Activated T-helper 2 cell treated with anti-CD3 and anti-CD28 coated beads, Interferon-gamma antibody, Interleukin-2, Interleukin-4, amounts not matched to agents 10 μg/mL and 5 μg/mL and 100 μg/mL, durations not matched to agents 14 hours and 24 hours and 36 hours (primary cell): ENCODE measurements at regions not wholly inside any gene's neighbourhood (a gene's known extent, or its start where the extent isn't known, plus 50 kb on each side); places are given as distances from the start of the nearest gene placed in this dataset.

Experiments used
- DNase-seq: peaks from one replicate; pipeline ENCODE4 v3.0.0; 2021; ENCODE audit warnings: low spot score
- H3K27ac Mint-ChIP-seq: one replicate; pipeline ENCODE4 v1.8.0; 2021; ENCODE audit warnings: mixed read lengths
- H3K27me3 Mint-ChIP-seq: one replicate; pipeline ENCODE4 v1.8.0; 2021; ENCODE audit warnings: low read depth, mixed read lengths
- H3K36me3 Mint-ChIP-seq: one replicate; pipeline ENCODE4 v1.8.0; 2021; ENCODE audit warnings: low read depth, mixed read lengths
- H3K4me1 Mint-ChIP-seq: one replicate; pipeline ENCODE4 v1.8.0; 2021; ENCODE audit warnings: low read depth, mixed read lengths
- H3K4me3 Mint-ChIP-seq: one replicate; pipeline ENCODE4 v1.8.0; 2021; ENCODE audit warnings: low read depth, mild to moderate bottlenecking, moderate library complexity, mixed read lengths
- H3K9me3 Mint-ChIP-seq: one replicate; pipeline ENCODE4 v1.8.0; 2021; ENCODE audit warnings: mixed read lengths
- intact Hi-C: fragments of 100-400 bp; cut with micrococcal nuclease; formaldehyde crosslinking; loops from one replicate; pipeline ENCODE4 v1.15.1; 2023

DNA sequence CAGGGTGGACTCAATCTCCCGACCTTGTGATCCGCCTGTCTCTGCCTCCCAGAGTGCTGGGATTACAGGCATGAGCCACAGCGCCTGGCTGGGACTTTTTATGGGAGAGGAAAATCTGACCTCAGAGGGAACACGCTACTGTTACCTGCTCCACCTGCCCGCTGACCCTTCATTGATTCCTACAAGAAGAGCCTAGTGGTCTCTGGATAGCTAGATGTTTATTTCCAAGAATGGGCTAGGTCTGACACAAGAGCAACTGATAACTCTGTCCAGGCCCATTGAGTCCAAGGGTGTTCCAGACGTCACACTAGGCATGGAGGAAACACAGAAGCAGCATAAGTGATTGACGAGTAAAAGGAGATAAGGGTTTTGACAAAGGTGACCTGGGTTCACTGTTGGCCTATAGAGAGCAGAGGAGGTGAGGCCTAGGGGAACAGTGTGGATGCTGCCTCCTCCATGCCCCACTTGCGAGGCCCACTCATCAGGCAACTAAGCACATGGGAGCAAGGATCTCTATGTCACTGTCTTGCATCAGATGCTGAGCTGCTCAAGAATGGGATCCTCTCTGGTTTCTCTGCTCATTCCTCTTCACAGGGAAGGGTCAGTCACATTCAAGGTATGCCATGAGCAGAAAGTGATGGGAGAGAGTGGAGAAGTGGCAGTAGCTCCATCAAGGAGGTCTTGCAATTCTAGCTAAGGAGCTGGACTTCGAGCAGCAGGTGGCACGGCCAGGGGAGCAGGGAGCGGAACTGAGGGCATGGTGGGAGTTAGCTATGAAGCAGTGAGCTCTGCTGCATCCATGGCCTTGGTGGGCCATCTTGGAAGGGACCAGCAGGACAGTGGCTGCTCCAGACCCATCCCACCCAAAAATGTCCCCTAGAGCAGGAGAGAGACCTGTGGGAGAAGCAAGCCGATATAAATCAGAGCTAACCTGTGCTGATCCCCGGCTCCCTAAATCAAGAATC is 145.2 kb downstream of the WSCD1 start:
- Mint-ChIP-seq H3K36me3 (no peaks in the 10 kb centered on the region), H3K9me3 (no peaks in the 10 kb centered on the region), H3K27me3 (peaks cover 18% of the 10 kb centered on the region), H3K4me1 (no peaks in the 10 kb centered on the region), H3K27ac (no peak overlapping the region), H3K4me3 (no peak overlapping the region)
- no peak for DNase-seq
- intact Hi-C loops: no loop called here

DNA sequence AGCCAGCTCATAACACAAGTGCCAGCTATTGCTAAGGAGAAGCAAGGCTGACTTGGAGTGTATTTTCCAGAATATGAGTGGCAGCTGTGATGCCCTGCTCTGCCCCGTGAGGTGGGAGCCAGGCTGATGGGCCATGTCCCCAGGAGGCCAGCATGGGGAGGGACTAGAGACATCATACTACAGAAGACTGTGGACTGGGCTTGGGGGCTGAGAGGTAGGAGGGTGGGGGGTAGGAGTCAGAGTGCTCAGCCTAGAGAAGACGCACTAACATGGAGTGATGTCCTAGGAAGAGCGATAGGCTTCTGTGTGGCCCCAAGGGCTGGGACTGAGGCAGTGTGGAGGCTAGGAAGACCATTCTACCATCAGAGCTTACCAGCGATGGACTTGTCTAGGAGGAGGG is 143.7 kb downstream of the WSCD1 start:
- Mint-ChIP-seq H3K27me3 (peaks cover 12% of the 10 kb centered on the region), H3K9me3 (no peaks in the 10 kb centered on the region), H3K27ac (no peak overlapping the region), H3K4me3 (no peak overlapping the region), H3K36me3 (no peaks in the 10 kb centered on the region), H3K4me1 (no peaks in the 10 kb centered on the region)
- no peak for DNase-seq
- intact Hi-C loops: no loop called here

GRCh38 chr17:6212766-6213165 is 142.6 kb downstream of the WSCD1 start:
- intact Hi-C loops: no loop called here
- H3K4me1 Mint-ChIP-seq: no peaks in the 10 kb centered on the region
- H3K9me3 Mint-ChIP-seq: no peaks in the 10 kb centered on the region
- H3K36me3 Mint-ChIP-seq: no peaks in the 10 kb centered on the region
- peaks cover 6% of the 10 kb centered on the region for H3K27me3 Mint-ChIP-seq
- no peak overlapping the region for H3K4me3 Mint-ChIP-seq
- no peak overlapping the region for H3K27ac Mint-ChIP-seq
- DNase-seq: no peak

DNA sequence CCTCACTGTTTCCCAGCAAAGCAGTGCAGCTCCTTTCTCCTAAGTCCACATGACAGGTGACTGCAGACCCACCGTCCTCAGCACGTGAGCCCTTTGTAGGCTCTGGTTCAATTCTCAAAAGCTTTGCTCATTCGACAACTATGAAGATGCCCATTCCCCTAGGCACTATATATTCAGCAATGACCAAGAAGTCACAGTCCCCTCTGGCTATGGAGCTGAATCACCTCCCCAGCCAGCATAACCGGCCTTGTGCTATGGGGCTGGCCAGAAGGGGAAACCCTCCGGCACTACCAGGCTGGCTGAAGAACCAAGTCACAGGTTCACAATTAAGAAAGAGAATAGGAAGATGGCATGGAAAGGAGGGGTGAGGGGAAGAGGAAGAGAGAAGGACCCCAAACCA is 139.7 kb downstream of the WSCD1 start:
- Mint-ChIP-seq H3K4me3 (no peak overlapping the region), H3K4me1 (no peaks in the 10 kb centered on the region), H3K27me3 (peaks cover 3% of the 10 kb centered on the region), H3K36me3 (no peaks in the 10 kb centered on the region), H3K27ac (no peak overlapping the region), H3K9me3 (no peaks in the 10 kb centered on the region)
- DNase-seq: no peak
- intact Hi-C loops: no loop called here

GRCh38 chr17:6208608-6209180 is 138.5 kb downstream of the WSCD1 start:
- DNase-seq: no peak
- intact Hi-C loops: no loop called here
- no peaks in the 10 kb centered on the region for H3K9me3 Mint-ChIP-seq
- peaks cover 3% of the 10 kb centered on the region for H3K27me3 Mint-ChIP-seq
- H3K4me1 Mint-ChIP-seq: no peaks in the 10 kb centered on the region
- no peak overlapping the region for H3K27ac Mint-ChIP-seq
- no peak overlapping the region for H3K4me3 Mint-ChIP-seq
- no peaks in the 10 kb centered on the region for H3K36me3 Mint-ChIP-seq

GRCh38 chr17:6205525-6205924 is 135.3 kb downstream of the WSCD1 start:
- H3K27me3 Mint-ChIP-seq: no peaks in the 10 kb centered on the region
- no peaks in the 10 kb centered on the region for H3K4me1 Mint-ChIP-seq
- no peak for DNase-seq
- H3K36me3 Mint-ChIP-seq: no peaks in the 10 kb centered on the region
- no peak overlapping the region for H3K4me3 Mint-ChIP-seq
- H3K27ac Mint-ChIP-seq: no peak overlapping the region
- intact Hi-C loops: no loop called here
- no peaks in the 10 kb centered on the region for H3K9me3 Mint-ChIP-seq

DNA sequence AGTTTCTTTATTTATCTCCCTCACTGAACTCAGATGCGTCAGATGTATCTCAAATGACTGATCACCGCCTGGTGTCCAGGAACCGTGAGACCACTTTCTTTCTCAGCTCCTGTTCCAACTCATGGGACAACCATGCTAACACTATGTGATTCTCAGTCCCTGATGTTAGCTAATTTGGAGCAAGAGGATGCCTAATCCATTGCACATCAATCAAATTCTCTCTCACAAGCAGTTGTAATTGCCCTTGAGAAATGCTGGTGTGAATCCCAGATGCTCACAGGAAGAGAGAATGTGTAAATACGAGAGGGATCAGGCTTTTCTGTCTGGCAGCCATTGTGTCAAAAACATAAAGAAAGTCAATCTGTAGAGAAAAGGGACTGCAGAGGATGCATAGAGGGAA is 134.9 kb downstream of the WSCD1 start:
- H3K27ac Mint-ChIP-seq: no peak overlapping the region
- intact Hi-C loops: no loop called here
- H3K4me3 Mint-ChIP-seq: no peak overlapping the region
- no peak for DNase-seq
- H3K4me1 Mint-ChIP-seq: no peaks in the 10 kb centered on the region
- H3K27me3 Mint-ChIP-seq: no peaks in the 10 kb centered on the region
- no peaks in the 10 kb centered on the region for H3K9me3 Mint-ChIP-seq
- H3K36me3 Mint-ChIP-seq: no peaks in the 10 kb centered on the region

GRCh38 chr17:6204203-6204722 is 134.1 kb downstream of the WSCD1 start:
- Mint-ChIP-seq H3K27me3 (no peaks in the 10 kb centered on the region), H3K4me3 (no peak overlapping the region), H3K27ac (no peak overlapping the region), H3K36me3 (no peaks in the 10 kb centered on the region), H3K4me1 (no peaks in the 10 kb centered on the region), H3K9me3 (no peaks in the 10 kb centered on the region)
- DNase-seq: no peak
- intact Hi-C loops: no loop called here

- Mint-ChIP-seq H3K27me3 (no peaks in the 10 kb centered on the region), H3K36me3 (peaks cover 5% of the 10 kb centered on the region)
- intact Hi-C loops: no loop called here
These were observed 126.2 kb downstream of the WSCD1 start for GRCh38 chr17:6196355-6196754.

DNA sequence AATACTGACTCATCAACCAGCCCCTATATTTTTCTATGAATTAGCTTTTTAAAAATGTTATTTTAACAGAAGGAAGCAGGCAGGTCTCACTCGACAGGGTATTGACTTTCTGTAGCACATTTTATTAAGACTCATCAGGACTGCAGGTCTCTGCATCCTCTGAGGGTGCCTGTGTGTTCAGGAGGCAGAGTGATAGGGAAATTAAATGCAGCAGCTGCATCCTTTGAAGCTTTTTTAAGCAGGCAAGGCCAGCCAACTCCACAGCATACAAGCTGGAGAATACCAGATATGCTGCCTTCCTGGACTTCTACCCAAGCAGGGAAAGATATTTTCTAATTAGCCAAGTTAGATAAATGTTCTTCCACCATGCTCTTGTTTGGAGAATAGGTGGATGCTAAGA is 124.9 kb downstream of the WSCD1 start:
- Mint-ChIP-seq H3K4me1 (no peaks in the 10 kb centered on the region), H3K4me3 (no peak overlapping the region)
- no peak for DNase-seq

More at GRCh38 chr17:6196355-6196754, 126.2 kb downstream of the WSCD1 start:
- no peak for DNase-seq
- Mint-ChIP-seq H3K27ac (no peak overlapping the region), H3K9me3 (peaks cover 20% of the 10 kb centered on the region), H3K4me3 (no peak overlapping the region), H3K4me1 (no peaks in the 10 kb centered on the region)

DNA sequence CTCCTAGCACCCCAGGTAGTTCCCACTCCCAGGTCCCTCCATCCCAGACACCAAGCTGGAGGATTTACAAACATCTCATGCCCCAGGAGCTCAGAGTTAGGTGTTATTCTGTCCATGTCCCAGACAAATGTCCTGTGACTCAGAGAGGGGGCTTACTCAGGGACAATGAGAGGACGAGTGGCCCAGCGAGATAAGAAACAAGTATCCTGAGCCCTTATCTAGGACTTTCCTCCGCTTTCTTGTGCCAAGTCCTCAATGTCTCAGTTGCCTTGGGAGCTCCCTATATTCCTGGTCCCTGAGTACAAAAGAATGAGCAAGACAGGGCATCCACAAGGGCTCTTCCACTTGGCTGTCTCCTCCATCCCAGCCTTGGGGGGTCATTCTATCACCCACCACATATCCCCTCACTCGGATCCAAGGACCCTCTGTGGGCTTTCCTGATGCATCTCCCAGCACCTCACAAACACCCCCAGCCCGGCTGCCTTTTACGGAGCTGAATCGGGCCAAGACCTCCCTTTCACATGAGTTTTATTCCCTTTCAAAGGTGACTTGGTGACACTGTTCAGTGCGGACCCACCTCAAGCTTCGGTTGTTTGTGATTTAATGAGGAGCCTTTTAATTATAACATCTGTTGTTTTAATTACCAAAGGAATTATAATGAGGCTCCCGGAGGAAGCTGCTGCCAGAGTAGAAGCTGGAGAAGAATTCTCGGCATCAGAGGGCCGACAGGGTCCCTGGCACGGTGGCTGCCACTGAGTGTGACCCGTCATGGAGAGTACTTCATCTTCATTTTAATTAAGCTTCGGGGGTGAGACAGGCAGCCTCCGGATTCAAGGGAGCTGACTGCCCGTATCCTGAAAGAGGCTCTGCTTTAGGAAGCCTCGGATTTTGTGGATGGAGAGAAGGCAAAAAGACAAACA is 121.5 kb downstream of the WSCD1 start:
- Mint-ChIP-seq H3K9me3 (peaks cover 20% of the 10 kb centered on the region), H3K4me3 (no peak overlapping the region), H3K36me3 (peaks cover 5% of the 10 kb centered on the region), H3K4me1 (no peaks in the 10 kb centered on the region), H3K27ac (no peak overlapping the region), H3K27me3 (no peaks in the 10 kb centered on the region)
- no peak for DNase-seq
- intact Hi-C loops: no loop called here

More for the DNA sequence above, 124.9 kb downstream of the WSCD1 start:
- H3K27ac Mint-ChIP-seq: no peak overlapping the region
- H3K36me3 Mint-ChIP-seq: peaks cover 5% of the 10 kb centered on the region
- peaks cover 20% of the 10 kb centered on the region for H3K9me3 Mint-ChIP-seq
- no peaks in the 10 kb centered on the region for H3K27me3 Mint-ChIP-seq
- intact Hi-C loops: no loop called here

DNA sequence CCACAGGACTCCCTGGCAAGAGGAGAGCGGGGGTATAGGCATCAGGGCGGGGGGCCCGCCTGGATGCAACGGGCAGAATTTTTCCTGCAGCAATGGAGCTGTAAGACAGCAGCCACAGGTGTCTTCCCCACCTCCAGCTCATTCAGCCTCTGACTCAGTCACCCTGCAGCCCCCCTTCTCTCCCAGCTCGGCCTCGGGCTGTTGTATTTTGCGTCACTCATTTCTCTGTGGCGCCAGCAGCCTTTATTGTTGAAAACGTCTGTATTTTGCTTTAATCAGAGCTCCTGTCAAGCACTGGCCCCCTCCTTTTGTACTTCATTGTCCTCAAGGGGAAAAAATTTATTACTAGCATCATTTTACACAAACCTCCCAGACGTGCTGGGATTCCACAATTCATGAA is 117.7 kb downstream of the WSCD1 start:
- Mint-ChIP-seq H3K4me3 (no peak overlapping the region), H3K27ac (no peak overlapping the region), H3K4me1 (no peaks in the 10 kb centered on the region), H3K36me3 (no peaks in the 10 kb centered on the region), H3K9me3 (peaks cover 6% of the 10 kb centered on the region), H3K27me3 (no peaks in the 10 kb centered on the region)
- intact Hi-C loops: no loop called here
- DNase-seq: no peak
